GM10266 (cell line): ENCODE measurements at regions not wholly inside any gene's neighbourhood (a gene's known extent, or its start where the extent isn't known, plus 50 kb on each side); places are given as distances from the start of the nearest gene placed in this dataset.

ENCODE experiments used
- DNase-seq: peaks from one replicate; pipeline ENCODE4 v3.0.0; 2012; ENCODE audit errors: extremely low spot score
- CTCF ChIP-seq: IDR thresholded peaks from 2 replicates; pipeline ENCODE4 v1.5.1; 2012; ENCODE audit warnings: mild to moderate bottlenecking, low read depth; ENCODE audit not compliant: control insufficient read depth, insufficient read depth; ENCODE audit errors: missing control alignments

- TF ChIP-seq CTCF, result no peak
- DNase-seq, result no peak
These were observed 359.9 kb upstream of the XYLT1 start for GRCh38 chr16:17830651-17831050.

- no peak for TF ChIP-seq CTCF
These were observed 359.1 kb upstream of the XYLT1 start for GRCh38 chr16:17829811-17830210.

GRCh38 chr16:17828012-17828411 is 357.3 kb upstream of the XYLT1 start:
- no peak for TF ChIP-seq CTCF

More at GRCh38 chr16:17829811-17830210, 359.1 kb upstream of the XYLT1 start:
- DNase-seq, result no peak

GRCh38 chr16:17827313-17827712 is 356.6 kb upstream of the XYLT1 start:
- TF ChIP-seq CTCF, result no peak
- no peak for DNase-seq

More at GRCh38 chr16:17828012-17828411, 357.3 kb upstream of the XYLT1 start:
- no peak for DNase-seq

- no peak for TF ChIP-seq CTCF
- no peak for DNase-seq
These were observed 347.2 kb upstream of the XYLT1 start for GRCh38 chr16:17817943-17818342.

GRCh38 chr16:17817260-17817659 is 346.5 kb upstream of the XYLT1 start:
- DNase-seq, result no peak
- no peak for TF ChIP-seq CTCF

- no peak for DNase-seq
- no peak for TF ChIP-seq CTCF
These were observed 342.0 kb upstream of the XYLT1 start for GRCh38 chr16:17812771-17813170.

GRCh38 chr16:17804857-17805256 is 334.1 kb upstream of the XYLT1 start:
- TF ChIP-seq CTCF, result no peak
- no peak for DNase-seq
